NCI-H524 (cell line): ENCODE measurements at regions not wholly inside any gene's neighbourhood (a gene's known extent, or its start where the extent isn't known, plus 50 kb on each side); places are given as distances from the start of the nearest gene placed in this dataset.
"Not testable (repeated sequence)": the region's sequence is repeated elsewhere in the genome, so short reads cannot be mapped to it uniquely, and the experiment has no call there.

ENCODE experiments used
- DNase-seq, 2 experiments: peaks; one replicate each; lab custom pipeline; 2025; lab: John Stamatoyannopoulos, UW

GRCh38 chr2:15823459-15824396 lies 116.6 kb upstream of the MYCN start:
- DNase-seq = no peak

GRCh38 chr2:15824467-15824866 lies 115.9 kb upstream of the MYCN start:
- not testable (repeated sequence) for DNase-seq

DNA sequence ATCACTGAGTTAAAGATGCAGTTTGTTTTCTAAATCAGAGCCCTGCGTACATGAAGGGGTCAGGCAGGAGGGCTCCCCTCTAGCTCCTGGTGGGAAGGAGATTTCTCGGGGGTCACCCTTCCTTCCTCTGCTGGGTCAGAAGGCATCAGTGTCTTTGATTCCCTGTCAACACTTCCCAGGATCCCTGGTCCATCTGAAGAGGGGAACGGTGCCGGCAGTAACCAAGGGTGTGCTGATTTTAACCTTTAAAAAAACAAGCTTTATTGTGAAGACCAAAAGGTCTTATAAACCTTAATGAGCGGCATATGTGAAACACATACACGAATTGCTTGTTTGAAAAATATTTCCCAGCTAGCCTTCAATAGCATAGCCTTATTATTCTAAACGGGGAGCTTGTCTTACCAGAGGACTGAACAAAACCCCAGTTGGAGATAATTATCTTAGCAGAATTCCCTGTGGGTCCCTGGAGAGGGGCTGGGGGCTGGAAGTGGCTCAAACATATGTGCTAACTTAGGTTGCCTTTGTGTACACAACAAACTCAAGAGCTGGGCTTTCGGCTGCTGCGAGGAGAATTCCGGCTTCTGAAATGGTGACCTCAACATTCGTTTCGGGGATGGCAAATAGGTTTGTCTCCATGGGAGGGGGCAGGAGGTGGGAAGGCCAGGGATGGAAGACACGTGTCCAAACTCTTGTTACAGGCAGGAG lies 114.9 kb upstream of the MYCN start:
- DNase-seq = peak; percentile 22 to 64

- DNase-seq = peak; percentile 4 to 52
These were observed 114.1 kb upstream of the MYCN start for GRCh38 chr2:15826273-15826717.

DNA sequence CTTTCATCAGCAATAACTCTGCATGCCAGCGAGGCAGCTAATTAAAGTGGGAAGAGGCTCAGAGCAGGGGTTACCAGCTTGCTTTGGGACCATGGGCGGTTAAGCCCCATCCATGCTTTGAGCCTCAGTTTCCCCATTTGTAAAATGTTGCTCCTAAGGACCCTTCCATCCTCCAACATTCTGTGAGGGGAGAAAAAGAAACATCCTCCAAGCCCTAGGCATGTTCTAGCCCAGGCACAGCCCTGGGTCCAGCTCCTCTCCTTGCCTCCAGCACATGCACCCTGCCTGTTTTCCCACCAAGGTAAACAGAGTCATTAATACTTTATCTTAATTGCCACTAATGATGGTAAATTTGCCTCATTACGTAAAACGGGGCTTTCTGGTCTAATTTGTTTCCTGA lies 113.3 kb upstream of the MYCN start:
- no peak for DNase-seq

DNA sequence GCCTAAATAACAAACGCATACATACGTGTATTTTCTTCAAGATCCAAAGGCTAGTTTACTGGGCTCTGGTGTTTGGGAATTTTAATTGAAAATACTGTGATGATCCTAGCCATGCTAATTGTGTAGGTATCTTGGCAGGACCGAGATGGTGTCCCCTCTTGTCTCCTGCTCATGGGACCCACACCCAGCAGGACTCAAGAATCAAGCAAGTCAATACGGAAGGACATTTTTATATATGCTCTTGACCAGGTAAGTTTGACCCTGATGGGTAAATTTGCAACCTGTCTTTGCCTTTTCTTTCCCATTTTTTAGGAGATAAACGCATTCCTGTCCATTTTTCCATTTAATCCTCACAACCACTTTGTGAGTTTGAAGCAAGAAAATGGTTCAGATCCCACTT lies 111.8 kb upstream of the MYCN start:
- no peak for DNase-seq

DNA sequence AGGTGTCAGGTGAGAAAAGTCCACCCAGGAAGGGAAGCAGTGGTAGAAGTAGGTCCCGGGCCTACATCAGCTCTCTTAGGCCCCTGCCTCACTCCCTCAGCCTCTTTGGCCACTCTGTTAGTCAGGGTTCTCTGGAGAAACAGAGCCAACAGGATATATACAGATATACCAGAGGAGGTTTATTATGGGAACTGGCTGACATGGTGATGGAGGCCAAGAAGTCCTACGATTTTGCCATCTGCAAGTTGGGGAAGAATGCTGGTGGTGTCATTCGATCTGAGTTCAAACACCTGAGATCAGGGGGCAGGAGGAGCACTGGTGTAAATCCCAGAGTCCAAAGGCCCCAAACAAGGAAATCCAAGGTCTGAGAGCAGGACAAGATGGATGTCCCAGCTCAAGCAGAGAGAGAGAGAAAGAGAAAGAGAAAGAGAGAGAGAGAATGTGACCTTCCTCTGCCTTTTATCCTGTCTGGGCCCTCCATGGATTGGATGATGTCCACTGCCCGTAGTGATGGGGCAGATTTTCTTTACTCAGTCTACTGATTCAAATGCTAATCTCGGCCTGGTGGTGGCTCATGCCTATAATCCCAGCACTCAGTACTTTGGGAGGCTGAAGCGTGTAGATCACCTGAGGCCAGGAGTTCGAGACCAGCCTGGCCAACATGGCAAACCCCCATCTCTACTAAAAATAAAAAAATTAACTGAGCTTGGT lies 111.1 kb upstream of the MYCN start:
- no peak for DNase-seq

DNA sequence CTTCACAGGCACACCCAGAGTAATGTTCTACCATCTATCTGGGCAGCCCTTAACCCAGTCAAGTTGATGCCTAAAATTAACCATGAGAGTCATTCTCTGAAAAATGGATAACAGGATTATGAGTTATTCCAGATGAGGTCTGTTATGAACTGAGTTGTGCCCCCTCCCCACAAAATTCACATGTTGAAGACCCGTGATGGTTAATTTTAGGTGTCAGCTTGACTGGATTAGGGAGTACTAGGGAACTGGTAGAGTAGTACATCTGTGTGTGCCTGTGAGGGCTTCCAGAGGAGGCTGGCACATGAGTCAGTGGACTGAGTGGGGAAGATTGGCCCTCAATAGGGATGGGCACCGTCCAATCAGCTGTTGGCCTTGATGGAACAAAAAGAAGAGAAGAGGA lies 110.4 kb upstream of the MYCN start:
- DNase-seq = no peak

GRCh38 chr2:15830937-15831549 lies 109.3 kb upstream of the MYCN start:
- DNase-seq = no peak

GRCh38 chr2:15832030-15832709 lies 108.2 kb upstream of the MYCN start:
- DNase-seq = no peak

DNA sequence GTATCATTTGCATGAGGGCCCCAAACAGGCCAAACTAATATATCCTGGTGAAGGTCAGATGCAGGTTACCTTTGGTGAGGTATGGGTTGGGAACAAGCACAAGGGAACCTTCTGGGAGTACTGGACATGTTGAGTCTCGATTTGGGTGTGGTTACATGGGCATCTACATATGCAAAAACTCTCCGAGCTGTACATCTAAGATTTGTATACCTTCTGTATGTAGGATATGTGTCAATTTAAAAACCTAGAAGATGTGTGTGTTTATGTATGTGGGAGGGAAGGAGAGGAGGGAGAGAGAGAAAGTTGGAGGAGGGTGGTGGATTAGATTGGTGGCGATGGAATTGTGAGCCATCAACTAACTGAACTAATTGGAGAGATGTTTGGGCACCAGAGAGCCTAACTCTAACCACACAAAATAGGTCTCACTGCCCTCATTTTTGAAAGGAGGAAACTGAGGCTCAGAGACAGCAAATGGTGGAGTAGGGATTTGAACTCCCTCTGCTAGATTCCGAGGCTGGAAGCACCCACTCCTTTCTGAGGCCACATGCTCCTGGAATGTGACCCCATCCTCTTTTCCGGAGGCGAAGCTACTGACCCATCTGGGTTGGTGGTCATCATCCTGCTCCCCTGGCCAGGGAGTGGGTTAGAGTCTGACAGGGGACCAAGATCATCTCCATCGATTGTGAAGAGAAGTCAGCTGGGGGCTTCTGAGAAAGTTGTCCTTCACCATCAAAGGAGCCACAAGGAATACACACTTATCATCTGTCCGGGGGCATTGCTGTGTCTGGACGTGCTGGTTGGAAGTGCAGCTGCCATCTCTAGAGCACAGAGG lies 107.3 kb upstream of the MYCN start:
- no peak for DNase-seq

GRCh38 chr2:15833731-15834130 lies 106.6 kb upstream of the MYCN start:
- no peak for DNase-seq

DNA sequence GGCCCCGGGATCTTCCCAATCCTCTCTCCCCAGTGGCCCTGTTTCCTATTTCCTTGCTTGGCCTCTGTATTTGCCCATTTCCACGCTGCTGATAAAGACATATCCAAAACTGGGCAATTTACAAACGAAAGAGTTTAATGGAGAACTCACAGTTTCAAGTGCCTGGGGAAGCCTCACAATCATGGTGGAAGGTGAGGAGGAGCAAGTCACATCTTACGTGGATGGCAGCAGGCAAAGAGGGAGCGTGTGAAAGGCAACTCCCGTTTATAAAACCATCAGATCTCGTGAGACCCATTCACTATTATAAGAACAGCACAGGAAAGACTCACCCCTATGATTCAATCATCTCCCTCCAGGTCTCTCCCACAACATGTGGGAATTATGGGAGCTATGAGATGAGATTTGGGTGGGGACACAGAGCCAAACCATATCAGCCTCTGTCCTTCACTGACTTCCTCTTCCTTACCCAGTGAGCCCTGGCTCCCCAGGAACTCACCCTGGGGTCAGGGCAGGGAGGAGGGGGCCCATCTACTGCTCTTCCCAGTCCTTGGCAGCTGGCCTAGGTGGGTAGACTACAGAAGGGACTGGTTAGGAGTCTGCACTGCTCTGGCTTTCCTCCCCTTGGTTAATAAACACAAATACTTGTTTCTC lies 105.8 kb upstream of the MYCN start:
- no peak for DNase-seq

GRCh38 chr2:15835991-15836688 lies 104.2 kb upstream of the MYCN start:
- peak in 1 of 2 experiments; percentile 43 for DNase-seq

GRCh38 chr2:15836689-15837610 lies 103.4 kb upstream of the MYCN start:
- no peak for DNase-seq

DNA sequence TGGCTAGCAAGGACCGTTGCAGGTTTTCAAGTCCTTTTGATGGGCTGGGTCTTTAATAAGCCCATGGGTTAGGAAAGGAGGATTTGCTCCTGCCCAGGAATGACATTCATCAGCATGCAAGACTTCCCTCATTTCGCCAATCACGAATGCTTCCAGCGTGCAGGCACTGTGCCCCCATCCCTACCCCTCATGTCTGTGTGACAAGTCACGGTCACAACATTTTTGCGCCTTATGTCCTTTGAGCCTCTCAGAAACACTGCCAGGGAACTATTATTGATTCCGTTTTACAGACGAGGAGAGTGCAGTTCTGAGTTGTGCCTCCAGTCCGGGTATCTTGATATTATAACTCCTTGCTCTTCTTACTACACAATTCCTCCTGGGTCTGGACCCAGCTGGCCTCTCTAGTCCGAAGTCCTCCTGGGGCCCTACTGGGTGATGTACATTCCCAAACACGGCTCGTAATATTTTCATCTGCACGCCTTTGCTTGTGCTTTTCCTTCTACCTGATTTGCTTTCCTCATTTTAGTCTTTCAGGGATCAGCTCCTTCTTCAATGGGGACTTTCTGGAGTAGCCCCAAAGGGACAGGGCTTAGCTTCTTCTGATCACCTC lies 101.8 kb upstream of the MYCN start:
- DNase-seq = no peak

- no peak for DNase-seq
These were observed 100.8 kb upstream of the MYCN start for GRCh38 chr2:15839426-15840124.
